SU-DHL-6 (cell line): ENCODE measurements at regions not wholly inside any gene's neighbourhood (a gene's known extent, or its start where the extent isn't known, plus 50 kb on each side); places are given as distances from the start of the nearest gene placed in this dataset.

ENCODE experiments used
- H2AFZ ChIP-seq: fragments of 200-600 bp; sonication (generic); 2 replicates; pipeline ENCODE4 v1.6.1; 2014; ENCODE audit warnings: low read depth, mild to moderate bottlenecking, moderate library complexity, mixed read lengths, antibody characterized with exemption, low read length; ENCODE audit not compliant: severe bottlenecking
- H3F3A ChIP-seq: fragments of 200-600 bp; shearing (Covaris generic); 2 replicates; pipeline ENCODE4 v1.6.0; 2016; ENCODE audit warnings: antibody characterized with exemption, mild to moderate bottlenecking; ENCODE audit not compliant: insufficient read depth
- H3K27ac ChIP-seq: fragments of 200-600 bp; sonication (generic); 2 replicates; pipeline ENCODE4 v1.5.1; 2016; ENCODE audit warnings: low read depth, mild to moderate bottlenecking, low read length, moderate library complexity, mixed read lengths
- H3K27me3 ChIP-seq: fragments of 200-600 bp; sonication (generic), shearing (Covaris generic); 2 replicates; pipeline ENCODE4 v1.6.0; 2014; ENCODE audit warnings: mild to moderate bottlenecking, low read length
- H3K36me3 ChIP-seq: fragments of 200-600 bp; sonication (generic); 2 replicates; pipeline ENCODE4 v1.6.1; 2014; ENCODE audit warnings: mild to moderate bottlenecking, low read length, mixed read lengths
- H3K4me2 ChIP-seq: fragments of 300-600, 200-600 bp; shearing (Covaris generic), sonication (generic); 2 replicates; pipeline ENCODE4 v1.6.0; 2014; ENCODE audit warnings: low read length, low read depth, mild to moderate bottlenecking; ENCODE audit not compliant: poor library complexity, severe bottlenecking
- H3K4me3 ChIP-seq: fragments of 200-600 bp; sonication (generic); 2 replicates; pipeline ENCODE4 v1.5.1; 2014; ENCODE audit warnings: antibody characterized with exemption, low read length, mild to moderate bottlenecking, mixed read lengths; ENCODE audit not compliant: insufficient read depth, poor library complexity, severe bottlenecking
- H3K79me2 ChIP-seq: fragments of 200-600 bp; sonication (generic); 2 replicates; pipeline ENCODE4 v1.6.1; 2014; ENCODE audit warnings: mild to moderate bottlenecking, low read length, moderate library complexity; ENCODE audit not compliant: insufficient read depth
- H3K9ac ChIP-seq: fragments of 200-600 bp; sonication (generic); 2 replicates; pipeline ENCODE4 v1.7.0; 2014; ENCODE audit warnings: mild to moderate bottlenecking, low read length
- H3K9me2 ChIP-seq: fragments of 200-600 bp; sonication (generic); replicated peaks from 2 replicates; pipeline ENCODE4 v1.6.1; 2014; ENCODE audit warnings: low read length; ENCODE audit not compliant: insufficient read depth
- H3K9me3 ChIP-seq: fragments of 200-600 bp; sonication (generic); 2 replicates; pipeline ENCODE4 v1.6.1; 2014; ENCODE audit warnings: low read length, mixed read lengths; ENCODE audit not compliant: insufficient read depth
- H4K20me1 ChIP-seq: fragments of 200-600 bp; sonication (generic); 2 replicates; pipeline ENCODE4 v1.6.1; 2014; ENCODE audit warnings: low read depth, mild to moderate bottlenecking, antibody characterized with exemption, low read length, moderate library complexity, mixed read lengths
- CTCF ChIP-seq: fragments of 200-600 bp; sonication (generic); IDR thresholded peaks from one replicate; pipeline ENCODE4 v1.5.1; 2017; ENCODE audit warnings: antibody characterized with exemption, mild to moderate bottlenecking, low read length, moderate library complexity; ENCODE audit not compliant: insufficient read depth, poor library complexity, severe bottlenecking
- EZH2phosphoT487 ChIP-seq: fragments of 200-600 bp; sonication (generic), shearing (Covaris generic); conservative IDR thresholded peaks from 2 replicates; pipeline ENCODE4 v1.6.1; 2018; ENCODE audit warnings: mild to moderate bottlenecking, antibody characterized with exemption, low read length, moderate library complexity, mixed read lengths

DNA sequence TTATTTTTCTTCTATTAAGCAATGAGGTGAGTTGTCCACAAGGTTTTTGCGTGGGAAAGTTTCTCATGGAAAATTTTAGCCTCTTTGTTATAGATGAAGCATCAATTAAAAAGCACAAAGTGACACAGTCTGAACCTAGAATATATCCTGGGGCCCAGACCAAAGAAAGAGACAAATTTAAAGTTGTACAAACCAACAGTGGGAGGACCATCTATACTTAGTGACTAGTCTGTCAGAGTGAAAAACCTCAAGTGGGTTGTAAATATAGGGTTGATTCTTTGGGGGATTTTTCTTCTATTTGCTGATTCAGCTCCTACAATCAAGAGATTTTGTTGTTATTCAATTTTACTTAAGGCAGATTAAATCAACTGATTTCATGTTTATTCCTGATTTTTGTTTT lies 256.2 kb downstream of the SATB2 start:
- H3F3A ChIP-seq: no peaks in the 10 kb centered on the region
- no peaks in the 10 kb centered on the region for H3K36me3 ChIP-seq
- H3K27ac ChIP-seq: no peak overlapping the region
- no peak overlapping the region for H2AFZ ChIP-seq
- H3K9me3 ChIP-seq: no peaks in the 10 kb centered on the region
- H3K9ac ChIP-seq: no peak overlapping the region
- TF ChIP-seq EZH2phosphoT487 (no peak), CTCF (no peak)
- no peaks in the 10 kb centered on the region for H3K79me2 ChIP-seq
- no peaks in the 10 kb centered on the region for H4K20me1 ChIP-seq
- H3K4me3 ChIP-seq: no peak overlapping the region
- no peak overlapping the region for H3K4me2 ChIP-seq
- no peaks in the 10 kb centered on the region for H3K27me3 ChIP-seq
- no peaks in the 10 kb centered on the region for H3K9me2 ChIP-seq

- Histone ChIP-seq H3K27me3 (no peaks in the 10 kb centered on the region), H3K36me3 (no peaks in the 10 kb centered on the region), H2AFZ (no peak overlapping the region), H3F3A (no peaks in the 10 kb centered on the region), H3K9me2 (no peaks in the 10 kb centered on the region), H3K9ac (no peak overlapping the region), H3K4me2 (no peak overlapping the region), H4K20me1 (no peaks in the 10 kb centered on the region), H3K27ac (no peak overlapping the region), H3K79me2 (no peaks in the 10 kb centered on the region), H3K4me3 (no peak overlapping the region), H3K9me3 (no peaks in the 10 kb centered on the region)
- TF ChIP-seq CTCF (no peak), EZH2phosphoT487 (no peak)
These were observed 257.9 kb downstream of the SATB2 start for GRCh38 chr2:199199797-199200196.

- Histone ChIP-seq H4K20me1 (no peaks in the 10 kb centered on the region), H3K27me3 (no peaks in the 10 kb centered on the region), H3K27ac (no peak overlapping the region), H3K36me3 (no peaks in the 10 kb centered on the region), H3K4me2 (no peak overlapping the region), H3K9ac (no peak overlapping the region), H3K9me3 (no peaks in the 10 kb centered on the region), H3K79me2 (no peaks in the 10 kb centered on the region), H2AFZ (no peak overlapping the region), H3F3A (no peaks in the 10 kb centered on the region), H3K4me3 (no peak overlapping the region), H3K9me2 (no peaks in the 10 kb centered on the region)
- no peak for TF ChIP-seq EZH2phosphoT487
- no peak for TF ChIP-seq CTCF
These were observed 260.3 kb downstream of the SATB2 start for GRCh38 chr2:199197448-199197847.

DNA sequence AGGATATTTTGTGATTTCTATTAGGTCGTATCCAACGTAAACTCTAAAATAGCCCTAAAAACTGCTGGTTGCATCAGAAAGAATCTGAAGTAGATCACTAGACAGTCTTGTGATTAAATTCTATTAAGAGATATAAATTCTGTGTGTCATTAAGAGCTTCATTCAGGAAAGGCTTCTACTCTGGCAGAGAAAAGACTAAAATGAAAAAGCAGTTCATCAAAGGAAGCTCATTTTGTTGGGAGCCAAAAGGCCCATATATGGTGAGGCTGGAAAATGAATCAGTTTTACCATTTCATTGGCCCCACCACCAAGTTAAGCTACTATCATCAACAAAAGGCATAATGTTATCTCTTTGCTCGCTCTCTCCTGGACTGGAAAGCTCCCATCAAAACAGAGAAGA lies 261.1 kb downstream of the SATB2 start:
- H4K20me1 ChIP-seq: no peaks in the 10 kb centered on the region
- no peaks in the 10 kb centered on the region for H3K9me3 ChIP-seq
- H3K27me3 ChIP-seq: no peaks in the 10 kb centered on the region
- H3F3A ChIP-seq: no peaks in the 10 kb centered on the region
- no peak overlapping the region for H3K27ac ChIP-seq
- no peaks in the 10 kb centered on the region for H3K36me3 ChIP-seq
- no peak overlapping the region for H3K4me3 ChIP-seq
- no peaks in the 10 kb centered on the region for H3K79me2 ChIP-seq
- H3K9ac ChIP-seq: no peak overlapping the region
- no peak overlapping the region for H2AFZ ChIP-seq
- H3K9me2 ChIP-seq: no peaks in the 10 kb centered on the region
- H3K4me2 ChIP-seq: no peak overlapping the region
- TF ChIP-seq CTCF (no peak), EZH2phosphoT487 (no peak)
